ENCODE measurements at regions not wholly inside any gene's neighbourhood (a gene's known extent, or its start where the extent isn't known, plus 50 kb on each side); places are given as distances from the start of the nearest gene placed in this dataset.

GRCh38 chr11:104734998-104735397 is 163.3 kb downstream of the CASP12 start:
- CTCF ChIA-PET, result interaction anchor here (0.8 kb wide), 1 partner anchor 9 kb away, joined by 3 read pairs; no protein-coding TSS in a partner anchor
- TF ChIP-seq RFX5 (IDR thresholded peaks at IDR 0.05; ENCODE audit: low read depth, low read length) (no peak), ELK1 (IDR thresholded peaks at IDR 0.05; ENCODE audit: borderline replicate concordance, low read depth, low read length) (no peak)
- dilution Hi-C loops (cut with HindIII; ENCODE audit: low sequenced_read_pairs, unreplicated experiment), result no loop called here

More at GRCh38 chr11:104734998-104735397, 163.3 kb downstream of the CASP12 start:
- Histone ChIP-seq H3K27me3 (ENCODE audit: control insufficient read depth, insufficient read depth, low read length) (no peaks in the 10 kb centered on the region), H4K20me1 (ENCODE audit: insufficient read depth, low read length) (no peaks in the 10 kb centered on the region), H2BK5ac (ENCODE audit: low read depth, low read length, poor library complexity, severe bottlenecking) (no peak overlapping the region), H3K9me3 (ENCODE audit: control insufficient read depth, insufficient read depth, low read length) (no peaks in the 10 kb centered on the region), H3K27ac (ENCODE audit: insufficient read depth, low read length) (no peak overlapping the region), H3K4me3 (ENCODE audit: insufficient read depth, low read depth, low read length) (no peak overlapping the region), H4K8ac (ENCODE audit: low read depth in 2 of 2, low read length in 2 of 2) (no peak overlapping the region), H3K14ac (replicated peaks; ENCODE audit: low read depth, low read length) (no peak overlapping the region), H2BK15ac (ENCODE audit: low read depth, low read length) (no peak overlapping the region), H3K4me1 (ENCODE audit: control insufficient read depth, insufficient read depth, low read length) (no peaks in the 10 kb centered on the region), H3K18ac (ENCODE audit: low read depth, low read length) (no peak overlapping the region), H3K9ac (ENCODE audit: low read depth, low read length) (no peak overlapping the region), H3K9me1 (ENCODE audit: insufficient read depth, low read length) (no peaks in the 10 kb centered on the region), H4K91ac (ENCODE audit: insufficient read depth, low read depth, low read length) (no peak overlapping the region), H2AFZ (replicated peaks; ENCODE audit: low read length, poor library complexity) (no peak overlapping the region), H2AK9ac (replicated peaks; ENCODE audit: low read depth, low read length, poor library complexity) (no peak overlapping the region), H2BK20ac (ENCODE audit: low read depth, low read length) (no peak overlapping the region), H3K36me3 (ENCODE audit: control insufficient read depth, insufficient read depth, low read length) (no peaks in the 10 kb centered on the region), H2BK120ac (ENCODE audit: low read depth, low read length) (no peak overlapping the region), H3K56ac (ENCODE audit: extremely low read depth, insufficient read depth, low read length) (no peak overlapping the region), H2AK5ac (ENCODE audit: low read depth, low read length) (no peak overlapping the region), H3K4me2 (ENCODE audit: low read depth, low read length) (no peak overlapping the region), H3K4ac (ENCODE audit: low read depth, low read length) (no peak overlapping the region), H4K5ac (ENCODE audit: low read depth, low read length) (no peak overlapping the region), H3K79me1 (ENCODE audit: low read depth in 1 of 2, low read length in 2 of 2) (no peaks in the 10 kb centered on the region), H3K23ac (ENCODE audit: low read depth, low read length) (no peak overlapping the region)
- POLR2A ChIA-PET (ENCODE audit: unreplicated experiment), result no interaction called here
- intact Hi-C loops (cut with micrococcal nuclease) (no loop called here), in situ Hi-C loops (cut with MboI; ENCODE audit: low sequenced_read_pairs) (no loop called here)
- BruUV-seq (replicated peaks), result no TSS peak
- DNase-seq (no peak), ATAC-seq (ENCODE audit: low read depth) (no peak)

Data from IMR-90 (cell line).